ENCODE measurements at regions not wholly inside any gene's neighbourhood (a gene's known extent, or its start where the extent isn't known, plus 50 kb on each side); places are given as distances from the start of the nearest gene placed in this dataset.

- ATAC-seq (ENCODE audit: low read depth) (no peak), DNase-seq (no peak)
- Histone ChIP-seq H3K4me2 (replicated peaks; ENCODE audit: low read depth, low read length, poor library complexity, severe bottlenecking) (no peak overlapping the region), H3K27ac (ENCODE audit: low read length in 2 of 2) (no peak overlapping the region), H3K9me3 (ENCODE audit: control extremely low read depth in 1 of 3, control insufficient read depth in 2 of 3, insufficient read depth in 1 of 3, low read length in 2 of 3) (no peaks in the 10 kb centered on the region), H3K4me3 (ENCODE audit: control extremely low read depth in 1 of 5, extremely low read depth in 1 of 5, insufficient read depth in 1 of 5, low read depth in 2 of 5, low read length in 4 of 5) (no peak overlapping the region), H3K36me3 (replicated peaks in 1 of 2; ENCODE audit: control extremely low read depth in 1 of 2, control insufficient read depth in 1 of 2, extremely low read depth in 1 of 2, insufficient read depth in 2 of 2, low read length in 1 of 2) (no peaks in the 10 kb centered on the region), H3K79me2 (ENCODE audit: control insufficient read depth, insufficient read depth, low read length) (no peaks in the 10 kb centered on the region), H3K4me1 (ENCODE audit: control insufficient read depth in 2 of 2, insufficient read depth in 2 of 2, low read length in 2 of 2) (no peaks in the 10 kb centered on the region), H2AFZ (ENCODE audit: insufficient read depth, low read depth, low read length, poor library complexity, severe bottlenecking) (no peak overlapping the region), H4K20me1 (ENCODE audit: control insufficient read depth, insufficient read depth, low read length, poor library complexity, severe bottlenecking) (no peaks in the 10 kb centered on the region), H3K9ac (ENCODE audit: low read length) (no peak overlapping the region), H3K27me3 (replicated peaks in 1 of 4; ENCODE audit: control extremely low read depth in 1 of 4, control insufficient read depth in 3 of 4, insufficient read depth in 4 of 4, low read length in 3 of 4) (no peaks in the 10 kb centered on the region)
- Mint-ChIP-seq H3K4me1 (no peaks in the 10 kb centered on the region), H3K27me3 (no peaks in the 10 kb centered on the region), H3K4me3 (no peak overlapping the region), H3K27ac (no peak overlapping the region), H3K9me3 (ENCODE audit: insufficient read depth) (peaks cover 6% of the 10 kb centered on the region)
- 71% methylated on average over 1 of the region's 2 CpGs for WGBS (ENCODE audit: insufficient coverage)
- intact Hi-C loops (cut with micrococcal nuclease): no loop called here
- CTCF ChIA-PET: no interaction called here
- TF ChIP-seq CTCF (IDR thresholded peaks at IDR 0.05): no peak
- TF ChIP-seq EZH2 (IDR thresholded peaks at IDR 0.05; ENCODE audit: borderline replicate concordance, insufficient read depth, low read depth, low read length, poor library complexity, severe bottlenecking): no peak
- POLR2A ChIA-PET: no interaction called here
These were observed 138.7 kb upstream of the PLEKHA5 start for GRCh38 chr12:18990856-18991255.

GRCh38 chr12:18992336-18992735, 137.2 kb upstream of the PLEKHA5 start:
- Histone ChIP-seq H3K9ac (ENCODE audit: low read length) (no peak overlapping the region), H3K79me2 (ENCODE audit: control insufficient read depth, insufficient read depth, low read length) (no peaks in the 10 kb centered on the region), H3K36me3 (replicated peaks in 1 of 2; ENCODE audit: control extremely low read depth in 1 of 2, control insufficient read depth in 1 of 2, extremely low read depth in 1 of 2, insufficient read depth in 2 of 2, low read length in 1 of 2) (no peaks in the 10 kb centered on the region), H3K4me1 (ENCODE audit: control insufficient read depth in 2 of 2, insufficient read depth in 2 of 2, low read length in 2 of 2) (no peaks in the 10 kb centered on the region), H3K9me3 (ENCODE audit: control extremely low read depth in 1 of 3, control insufficient read depth in 2 of 3, insufficient read depth in 1 of 3, low read length in 2 of 3) (no peaks in the 10 kb centered on the region), H3K4me3 (ENCODE audit: control extremely low read depth in 1 of 5, extremely low read depth in 1 of 5, insufficient read depth in 1 of 5, low read depth in 2 of 5, low read length in 4 of 5) (no peak overlapping the region), H4K20me1 (ENCODE audit: control insufficient read depth, insufficient read depth, low read length, poor library complexity, severe bottlenecking) (no peaks in the 10 kb centered on the region), H3K27me3 (replicated peaks in 1 of 4; ENCODE audit: control extremely low read depth in 1 of 4, control insufficient read depth in 3 of 4, insufficient read depth in 4 of 4, low read length in 3 of 4) (no peaks in the 10 kb centered on the region), H2AFZ (ENCODE audit: insufficient read depth, low read depth, low read length, poor library complexity, severe bottlenecking) (no peak overlapping the region), H3K27ac (ENCODE audit: low read length in 2 of 2) (no peak overlapping the region), H3K4me2 (replicated peaks; ENCODE audit: low read depth, low read length, poor library complexity, severe bottlenecking) (no peak overlapping the region)
- H3K9me3 Mint-ChIP-seq (ENCODE audit: insufficient read depth): peaks cover 6% of the 10 kb centered on the region
- H3K27ac Mint-ChIP-seq: no peak overlapping the region
- ChIA-PET POLR2A (no interaction called here), CTCF (no interaction called here)
- no peak for ATAC-seq (ENCODE audit: low read depth)
- H3K4me1 Mint-ChIP-seq: no peaks in the 10 kb centered on the region
- no peak for DNase-seq
- H3K27me3 Mint-ChIP-seq: no peaks in the 10 kb centered on the region
- 100% methylated on average over 1 of the region's 2 CpGs for WGBS (ENCODE audit: insufficient coverage)
- intact Hi-C loops (cut with micrococcal nuclease): no loop called here
- TF ChIP-seq CTCF (IDR thresholded peaks at IDR 0.05) (no peak), EZH2 (IDR thresholded peaks at IDR 0.05; ENCODE audit: borderline replicate concordance, insufficient read depth, low read depth, low read length, poor library complexity, severe bottlenecking) (no peak)
- H3K4me3 Mint-ChIP-seq: no peak overlapping the region

All from B cell (primary cell).